ENCODE measurements at regions not wholly inside any gene's neighbourhood (a gene's known extent, or its start where the extent isn't known, plus 50 kb on each side); places are given as distances from the start of the nearest gene placed in this dataset.

- TF ChIP-seq CTCF (IDR thresholded peaks at IDR 0.05) (no peak), POLR2A (IDR thresholded peaks at IDR 0.05) (no peak)
Observed at GRCh38 chr2:191565120-191565519, 112.8 kb upstream of the NABP1 start.
